Left forelimb (tissue), 1 donor: ENCODE measurements at regions not wholly inside any gene's neighbourhood (a gene's known extent, or its start where the extent isn't known, plus 50 kb on each side); places are given as distances from the start of the nearest gene placed in this dataset.

Source experiments
- DNase-seq: peaks from one replicate; pipeline ENCODE4 v3.0.0-alpha.2; 2018; ENCODE audit warnings: low spot score

GRCh38 chr10:10516346-10517130, 501.1 kb upstream of the CELF2 start:
- no peak for DNase-seq

GRCh38 chr10:10517866-10518265, 499.8 kb upstream of the CELF2 start:
- DNase-seq, result no peak

- DNase-seq, result no peak
Measured at GRCh38 chr10:10519674-10520073, 498.0 kb upstream of the CELF2 start.

- DNase-seq, result no peak
Measured at GRCh38 chr10:10520491-10521385, 496.9 kb upstream of the CELF2 start.

- no peak for DNase-seq
Measured at GRCh38 chr10:10526846-10527245, 490.8 kb upstream of the CELF2 start.

GRCh38 chr10:10527861-10528562, 489.7 kb upstream of the CELF2 start:
- no peak for DNase-seq

- DNase-seq, result no peak
Measured at GRCh38 chr10:10528563-10528910, 489.1 kb upstream of the CELF2 start.

- DNase-seq, result no peak
Measured at GRCh38 chr10:10530313-10530712, 487.4 kb upstream of the CELF2 start.

- DNase-seq, result no peak
Measured at GRCh38 chr10:10532236-10532635, 485.4 kb upstream of the CELF2 start.

- DNase-seq, result no peak
Measured at GRCh38 chr10:10532826-10533225, 484.8 kb upstream of the CELF2 start.

- DNase-seq, result no peak
Measured at GRCh38 chr10:10533437-10533836, 484.2 kb upstream of the CELF2 start.

GRCh38 chr10:10538326-10538725, 479.3 kb upstream of the CELF2 start:
- no peak for DNase-seq

GRCh38 chr10:10540398-10540797, 477.3 kb upstream of the CELF2 start:
- no peak for DNase-seq

GRCh38 chr10:10542477-10542876, 475.2 kb upstream of the CELF2 start:
- DNase-seq, result no peak

GRCh38 chr10:10544890-10545289, 472.8 kb upstream of the CELF2 start:
- no peak for DNase-seq

GRCh38 chr10:10545771-10546170, 471.9 kb upstream of the CELF2 start:
- no peak for DNase-seq

GRCh38 chr10:10551596-10552301, 465.9 kb upstream of the CELF2 start:
- no peak for DNase-seq

GRCh38 chr10:10552948-10553347, 464.7 kb upstream of the CELF2 start:
- DNase-seq, result no peak

GRCh38 chr10:10564081-10564794, 453.4 kb upstream of the CELF2 start:
- no peak for DNase-seq

GRCh38 chr10:10576937-10577336, 440.7 kb upstream of the CELF2 start:
- DNase-seq, result no peak

- DNase-seq, result no peak
Measured at GRCh38 chr10:10579709-10580108, 438.0 kb upstream of the CELF2 start.
